Hematopoietic multipotent progenitor cell treated with erythropoietin and hydrocortisone succinate and interleukin-3 and kit ligand, for 15 days (in vitro differentiated cells): ENCODE measurements at regions not wholly inside any gene's neighbourhood (a gene's known extent, or its start where the extent isn't known, plus 50 kb on each side); places are given as distances from the start of the nearest gene placed in this dataset.
"Not testable (repeated sequence)": the region's sequence is repeated elsewhere in the genome, so short reads cannot be mapped to it uniquely, and the experiment has no call there.

ENCODE experiments used
- DNase-seq: peaks from one replicate; pipeline ENCODE4 v3.0.0-alpha.2; 2015; ENCODE audit warnings: low spot score

- no peak for DNase-seq
These were observed 111.6 kb upstream of the EGLN3 start for GRCh38 chr14:34062353-34062973.

- DNase-seq, result no peak
These were observed 109.8 kb upstream of the EGLN3 start for GRCh38 chr14:34060651-34060999.

GRCh38 chr14:34059925-34060650, 109.2 kb upstream of the EGLN3 start:
- DNase-seq, result peak; percentile 73

DNA sequence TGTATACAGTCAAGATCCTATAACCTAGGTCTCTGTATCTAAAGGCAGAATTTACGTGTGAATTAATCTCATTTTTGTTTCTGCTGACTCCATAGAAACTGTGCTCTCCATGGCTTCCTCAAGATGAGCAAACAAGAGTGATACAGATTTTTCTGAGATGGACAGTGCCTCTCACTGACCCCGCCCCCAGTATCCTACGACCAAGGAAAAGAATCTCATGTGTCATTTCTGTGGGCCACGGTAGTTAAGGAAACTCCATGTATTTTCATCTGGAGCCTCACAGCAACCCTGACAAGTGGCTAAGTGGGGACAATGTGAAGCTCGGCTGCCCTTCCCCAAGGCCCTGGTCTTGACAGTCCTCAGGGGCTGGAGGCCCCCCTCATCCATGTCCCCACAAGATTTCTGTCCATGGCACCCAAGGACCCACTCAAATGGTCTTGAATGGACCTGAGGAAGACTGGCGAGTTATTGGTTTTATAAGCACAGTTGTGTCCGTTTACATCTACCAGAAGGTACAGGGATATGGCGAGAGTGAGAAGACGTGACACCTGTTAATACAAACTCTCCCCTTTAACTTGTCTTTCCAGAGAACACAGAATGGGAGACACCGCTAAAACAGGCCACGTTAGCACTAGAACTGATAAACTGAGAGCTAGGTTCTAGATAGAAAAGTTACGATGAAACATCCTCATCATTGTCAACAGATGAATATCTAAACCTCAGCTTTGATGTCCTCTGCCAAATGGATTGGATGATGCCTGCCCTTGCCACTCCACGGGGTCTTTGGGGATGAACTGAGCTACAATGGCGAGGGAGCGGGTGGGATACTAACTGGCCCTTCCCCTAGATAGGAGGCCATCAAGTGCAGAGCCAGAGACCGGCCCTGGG, 108.4 kb upstream of the EGLN3 start:
- no peak for DNase-seq

- DNase-seq, result no peak
These were observed 107.6 kb upstream of the EGLN3 start for GRCh38 chr14:34058510-34058909.

- no peak for DNase-seq
These were observed 105.2 kb upstream of the EGLN3 start for GRCh38 chr14:34056046-34056445.

DNA sequence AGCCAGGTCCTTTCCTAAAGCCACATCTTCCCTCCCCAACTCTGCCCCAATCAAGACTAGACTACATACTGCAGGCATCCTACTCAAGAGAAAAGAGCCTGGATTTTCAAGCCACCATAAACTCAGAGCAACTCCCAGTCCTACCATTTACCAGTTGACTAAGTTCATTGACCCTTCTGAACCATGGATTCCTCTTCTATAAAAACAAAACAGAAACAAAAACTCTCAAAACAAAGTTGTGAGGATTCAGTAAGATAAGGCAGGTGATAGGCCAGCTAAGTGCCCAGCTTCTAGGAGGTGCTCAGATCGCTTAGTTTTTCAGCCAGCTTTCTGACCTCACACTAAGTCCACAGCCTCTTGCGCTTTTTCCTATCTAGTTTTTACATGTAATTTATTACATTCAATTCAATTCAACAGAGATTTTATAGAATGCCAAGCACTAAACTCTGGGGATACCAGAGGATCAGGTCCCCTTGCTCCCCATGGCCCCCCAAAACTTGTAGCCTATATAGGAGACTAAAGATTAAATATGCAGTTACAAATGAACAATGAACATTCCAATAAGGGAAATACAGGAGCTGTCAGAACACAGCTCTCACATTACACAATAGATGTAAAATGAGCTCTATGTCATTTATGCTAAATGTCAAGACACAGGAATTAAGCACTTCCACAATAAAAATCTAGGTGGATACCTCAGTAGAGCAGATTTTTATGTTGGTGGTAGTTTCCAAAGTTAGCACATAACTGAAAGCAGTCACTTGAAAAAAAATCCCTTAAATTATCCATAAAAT, 104.5 kb upstream of the EGLN3 start:
- DNase-seq, result no peak

- no peak for DNase-seq
These were observed 102.8 kb upstream of the EGLN3 start for GRCh38 chr14:34053666-34054065.

DNA sequence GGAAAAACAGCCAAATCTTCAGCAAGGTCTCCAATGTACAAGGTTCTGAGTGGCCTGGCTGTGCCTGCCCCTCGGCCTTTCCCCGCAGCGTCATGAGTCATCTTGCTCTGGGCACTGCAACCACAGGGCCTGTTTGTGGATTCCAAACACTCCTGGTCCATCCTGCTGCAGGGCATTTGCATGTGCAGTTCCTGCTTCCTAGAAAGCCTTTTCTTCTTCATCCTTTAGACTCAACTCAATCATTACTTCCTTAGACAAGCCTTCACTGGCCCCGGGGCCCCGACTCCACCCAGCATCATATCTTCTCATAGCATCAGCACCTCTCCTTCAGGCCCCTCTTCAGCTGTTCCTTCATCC, 101.8 kb upstream of the EGLN3 start:
- no peak for DNase-seq

DNA sequence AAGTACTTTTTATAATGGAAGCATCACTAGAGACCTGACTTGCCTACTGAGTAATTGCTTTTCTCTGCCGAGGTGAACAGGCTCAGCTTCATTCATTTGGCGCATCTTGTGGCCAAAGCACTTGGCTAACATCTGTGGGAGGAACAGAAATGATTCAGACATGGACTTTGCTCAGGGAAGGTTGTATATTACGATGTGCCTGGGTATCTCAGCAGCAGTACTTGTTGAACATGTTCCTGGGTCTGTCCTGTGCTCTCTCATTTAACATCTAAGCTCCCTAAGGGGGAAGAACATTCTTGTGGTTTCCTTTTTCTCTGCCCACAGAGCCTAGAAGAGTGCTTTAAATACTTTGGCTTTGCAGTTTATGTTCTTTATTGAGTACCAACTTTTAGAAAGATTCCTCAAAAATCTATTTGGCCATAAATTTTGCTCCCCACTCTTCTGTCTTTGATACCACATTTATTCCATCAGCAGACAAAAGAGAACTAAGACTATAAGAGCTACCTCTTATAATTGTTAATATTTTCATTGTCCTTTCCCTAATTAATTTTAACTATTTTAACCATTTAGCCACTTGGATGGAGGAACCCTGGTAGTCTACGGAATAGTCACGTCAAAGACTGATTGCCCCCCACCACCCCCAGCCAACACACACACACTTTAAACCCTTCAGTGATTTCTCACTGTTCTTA, 101.2 kb upstream of the EGLN3 start:
- no peak for DNase-seq

DNA sequence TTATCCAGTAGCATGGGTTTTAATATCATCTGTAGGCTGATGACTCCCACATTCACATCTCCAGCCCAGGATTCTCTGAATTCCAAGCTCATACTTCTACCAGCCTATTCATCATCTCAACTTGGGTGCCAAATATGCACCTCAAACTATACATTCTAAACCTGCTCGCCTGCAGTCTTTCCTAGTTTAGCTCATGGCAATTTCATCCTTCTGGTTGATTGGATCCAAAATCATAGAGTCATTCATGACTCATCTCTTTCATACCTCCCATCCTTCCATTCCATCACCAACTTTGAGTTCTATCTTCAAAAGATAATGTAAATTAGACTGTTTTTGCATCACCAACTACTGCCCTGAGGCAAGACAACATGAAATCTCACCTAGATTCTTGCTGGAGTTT, 99.7 kb upstream of the EGLN3 start:
- no peak for DNase-seq

- no peak for DNase-seq
These were observed 98.9 kb upstream of the EGLN3 start for GRCh38 chr14:34049790-34050189.

DNA sequence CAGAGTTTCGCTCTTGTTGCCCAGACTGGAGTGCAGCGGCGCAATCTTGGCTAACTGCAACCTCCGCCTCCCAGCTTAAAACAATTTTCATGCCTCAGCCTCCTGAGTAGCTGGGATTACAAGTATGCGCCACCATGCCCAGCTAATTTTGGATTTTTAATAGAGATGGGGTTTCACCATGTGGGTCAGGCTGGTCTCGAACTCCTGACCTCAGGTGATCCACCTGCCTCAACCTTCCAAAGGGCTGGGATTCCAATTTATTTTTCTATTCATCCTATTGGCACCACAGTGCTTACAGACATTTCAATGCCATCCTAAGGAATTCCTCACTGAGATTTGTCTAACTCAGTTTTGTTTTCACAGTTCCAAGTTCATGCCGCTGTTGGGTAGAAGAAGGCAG, 98.3 kb upstream of the EGLN3 start:
- DNase-seq, result not testable (repeated sequence)

- no peak for DNase-seq
These were observed 96.1 kb upstream of the EGLN3 start for GRCh38 chr14:34046799-34047520.

- no peak for DNase-seq
These were observed 93.9 kb upstream of the EGLN3 start for GRCh38 chr14:34044666-34045306.

DNA sequence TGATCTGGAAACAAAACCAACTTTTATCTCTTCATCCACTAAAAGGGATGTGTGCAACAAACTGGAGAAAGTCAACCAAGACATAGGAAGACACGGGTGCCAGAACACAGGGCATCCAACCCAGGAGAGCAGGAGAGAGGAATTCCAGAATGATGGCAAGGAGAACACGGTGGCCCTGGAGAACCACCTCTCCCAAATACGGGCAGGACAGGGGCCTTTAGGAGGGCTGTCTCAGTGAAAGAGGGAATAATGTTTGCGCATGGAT, 93.4 kb upstream of the EGLN3 start:
- no peak for DNase-seq

DNA sequence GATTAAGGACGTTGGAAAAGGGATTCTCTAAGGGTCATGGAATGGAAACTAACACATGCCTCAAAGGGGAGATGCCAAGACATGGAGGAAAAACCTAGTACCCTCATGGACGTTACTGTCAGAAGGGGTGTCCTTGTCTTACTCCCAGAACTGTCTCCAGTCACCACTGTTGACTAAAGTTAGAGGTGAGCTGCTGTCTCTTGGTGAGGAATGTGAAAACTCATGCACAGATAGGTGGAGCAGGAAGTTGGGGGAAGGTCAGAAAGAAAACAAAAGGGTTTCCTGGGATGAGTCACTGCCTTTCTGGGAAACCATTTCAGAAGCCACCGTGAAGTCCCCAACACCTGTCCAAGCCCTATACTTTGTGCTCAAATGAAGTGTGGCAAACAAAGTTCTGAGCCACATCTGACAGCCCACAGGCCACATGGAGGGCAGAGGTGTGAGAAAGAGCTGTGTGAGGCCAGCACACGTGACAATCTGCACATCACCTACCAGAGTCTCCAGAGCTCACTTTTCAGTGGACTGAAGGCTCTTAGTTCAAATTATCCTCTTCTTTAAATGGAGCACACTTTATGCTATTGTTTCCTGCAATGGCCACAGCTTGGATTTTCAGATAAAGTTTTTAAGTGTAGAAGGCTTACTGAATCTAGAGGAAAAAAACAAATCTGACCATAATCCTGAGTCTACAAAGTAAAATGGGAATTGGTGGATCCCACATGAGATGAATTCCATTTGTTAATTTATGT, 92.9 kb upstream of the EGLN3 start:
- DNase-seq, result no peak

DNA sequence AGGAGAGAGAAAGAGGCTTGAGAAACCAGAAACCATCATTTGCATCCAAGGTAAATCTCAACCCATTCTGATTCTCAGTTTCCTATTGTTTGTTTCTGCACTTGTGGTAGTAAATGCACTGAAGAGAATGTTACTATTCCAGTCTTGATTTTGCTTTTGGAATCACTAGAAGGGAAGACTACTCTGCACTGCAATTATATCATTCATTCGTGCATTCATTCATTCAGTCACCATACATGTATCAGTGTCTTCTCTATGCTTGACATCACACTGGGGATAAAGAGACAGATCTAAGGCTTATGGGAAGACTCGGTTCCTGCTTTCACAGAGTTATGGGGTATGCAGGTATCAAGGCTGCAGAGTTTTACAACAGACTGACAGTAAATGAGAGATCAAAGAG, 90.3 kb upstream of the EGLN3 start:
- no peak for DNase-seq

GRCh38 chr14:34040766-34041165, 89.9 kb upstream of the EGLN3 start:
- DNase-seq, result no peak

DNA sequence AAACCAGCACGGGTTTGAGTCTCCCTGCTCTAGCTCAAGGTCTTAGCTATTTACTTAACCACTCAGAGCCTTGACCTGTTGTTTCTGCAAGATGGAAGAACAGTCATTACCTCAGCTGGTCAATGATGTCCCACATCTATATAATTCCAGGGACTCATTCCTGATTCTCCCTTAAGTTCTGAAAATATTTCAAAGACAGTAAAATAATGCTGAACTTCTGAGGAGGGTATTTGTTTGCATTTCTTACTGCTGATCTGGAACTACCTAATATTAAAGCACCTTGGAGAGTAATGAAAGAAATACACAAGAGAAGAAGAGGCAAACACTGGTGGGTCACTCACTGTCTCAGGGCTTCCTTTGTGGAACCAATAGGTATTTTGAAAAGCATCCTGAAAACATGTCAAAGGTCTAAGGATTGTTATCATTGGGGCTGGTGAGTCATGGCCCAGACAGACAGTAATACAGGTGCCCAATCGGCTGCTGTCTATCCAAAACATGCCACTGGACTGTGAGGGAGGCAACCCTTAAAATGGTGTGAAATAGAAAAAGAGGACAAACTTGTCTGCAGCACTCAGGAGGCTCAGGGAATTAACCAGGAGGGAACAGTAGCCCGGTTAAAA, 88.7 kb upstream of the EGLN3 start:
- no peak for DNase-seq
